H1 (cell line): ENCODE measurements at regions not wholly inside any gene's neighbourhood (a gene's known extent, or its start where the extent isn't known, plus 50 kb on each side); places are given as distances from the start of the nearest gene placed in this dataset.

Experiments used
- CTCF ChIA-PET: fragments of 300-600 bp; sonication (Branson Sonifier 250); formaldehyde crosslinking; loops from one replicate; lab custom pipeline; 2021; ENCODE audit not compliant: partially characterized antibody; lab: Charles Lee
- POLR2A ChIA-PET: fragments of 300-600 bp; sonication (Branson Sonifier 250); formaldehyde crosslinking; loops from one replicate; lab custom pipeline; 2021; ENCODE audit warnings: inconsistent platforms; ENCODE audit not compliant: partially characterized antibody; lab: Charles Lee
- DNase-seq, 2 experiments: peaks; one replicate each; pipeline versions ENCODE4 v3.0.0 to v3.0.0-alpha.2; 2010 to 2022; ENCODE audit warnings: low spot score in 2 of 2, low read depth in 1 of 2, mixed read lengths in 1 of 2
- FAIRE-seq: peaks from 2 replicates; lab custom pipeline; 2011; peaks lifted over from hg19 to GRCh38; lab: Jason Lieb, UNC
- H2AFZ ChIP-seq: 2 replicates; pipeline ENCODE4 v1.8.1; 2012; ENCODE audit warnings: low read length, inconsistent platforms
- H2AK5ac ChIP-seq: 2 replicates; pipeline ENCODE4 v1.6.1; 2013; ENCODE audit warnings: low read depth, low read length
- H2BK120ac ChIP-seq: replicated peaks from 2 replicates; pipeline ENCODE3; 2013; ENCODE audit warnings: low read depth, low read length, inconsistent platforms
- H2BK12ac ChIP-seq: 2 replicates; pipeline ENCODE4 v1.6.1; 2013; ENCODE audit warnings: low read depth, low read length
- H2BK15ac ChIP-seq: 2 replicates; pipeline ENCODE4 v1.6.1; 2013; ENCODE audit warnings: low read length
- H2BK20ac ChIP-seq: 2 replicates; pipeline ENCODE4 v1.6.1; 2013; ENCODE audit warnings: low read length
- H2BK5ac ChIP-seq: 2 replicates; pipeline ENCODE4 v1.6.1; 2013; ENCODE audit warnings: low read depth, low read length
- H3K14ac ChIP-seq: 2 replicates; pipeline ENCODE4 v1.6.1; 2013; ENCODE audit warnings: inconsistent platforms; ENCODE audit not compliant: insufficient read length
- H3K18ac ChIP-seq: 2 replicates; pipeline ENCODE4 v1.6.1; 2013; ENCODE audit warnings: low read length; ENCODE audit errors: extremely low read depth
- H3K23ac ChIP-seq: 2 replicates; pipeline ENCODE4 v1.6.1; 2013; ENCODE audit warnings: inconsistent platforms; ENCODE audit not compliant: insufficient read length
- H3K23me2 ChIP-seq: 2 replicates; pipeline ENCODE4 v1.6.1; 2013; ENCODE audit warnings: low read depth, low read length
- H3K27ac ChIP-seq: 2 replicates; pipeline ENCODE4 v1.6.1; 2011; ENCODE audit warnings: low read depth, low read length, inconsistent platforms
- H3K27me3 ChIP-seq, 4 experiments: replicated peaks in 1 of 4; 1 replicate in 1 of 4; 2 replicates in 3 of 4; pipeline versions ENCODE4 v1.6.1 to v1.8.1; 2011 to 2013; ENCODE audit warnings: low read length in 3 of 4, mild to moderate bottlenecking in 3 of 4, inconsistent platforms in 2 of 4, mixed read lengths in 2 of 4, moderate library complexity in 1 of 4; ENCODE audit not compliant: control insufficient read depth in 3 of 4, insufficient read depth in 3 of 4; ENCODE audit errors: extremely low read depth in 1 of 4
- H3K36me3 ChIP-seq, 4 experiments: 2 replicates each; pipeline versions ENCODE4 v1.6.1 to v1.8.1; 2011 to 2013; ENCODE audit warnings: mild to moderate bottlenecking in 4 of 4, low read length in 3 of 4, moderate library complexity in 2 of 4, control low read depth in 1 of 4, inconsistent platforms in 1 of 4; ENCODE audit not compliant: insufficient read depth in 4 of 4, control insufficient read depth in 2 of 4
- H3K4ac ChIP-seq: replicated peaks from 2 replicates; pipeline ENCODE3; 2013; ENCODE audit warnings: low read length, low read depth, mixed read lengths, inconsistent platforms; ENCODE audit not compliant: insufficient read length
- H3K4me1 ChIP-seq, 4 experiments: replicated peaks in 1 of 4; 1 replicate in 1 of 4; 2 replicates in 3 of 4; pipeline versions ENCODE4 v1.6.1 to v1.8.1; 2011 to 2013; ENCODE audit warnings: low read length in 3 of 4, inconsistent platforms in 2 of 4, mixed read lengths in 1 of 4; ENCODE audit not compliant: insufficient read depth in 4 of 4, control insufficient read depth in 3 of 4
- H3K4me2 ChIP-seq, 2 experiments: 2 replicates each; pipeline versions ENCODE4 v1.6.1 to v1.8.1; 2011 to 2013; ENCODE audit warnings: low read depth in 2 of 2, low read length in 2 of 2, control low read depth in 1 of 2, inconsistent platforms in 1 of 2, mild to moderate bottlenecking in 1 of 2; ENCODE audit not compliant: insufficient read depth in 1 of 2
- H3K4me3 ChIP-seq, 4 experiments: fragments of 200-600, 300-600 bp in 1 of 4; sonication (generic), shearing (Covaris generic), sonication (Bioruptor Twin) in 1 of 4; 2 replicates each; pipeline versions ENCODE4 v1.5.1 to v1.8.1; 2011 to 2016; ENCODE audit warnings: low read length in 4 of 4, low read depth in 3 of 4, control low read depth in 2 of 4, inconsistent platforms in 2 of 4, mild to moderate bottlenecking in 2 of 4, mixed read lengths in 1 of 4, moderate library complexity in 1 of 4; ENCODE audit not compliant: insufficient read depth in 2 of 4; ENCODE audit errors: extremely low read depth in 1 of 4
- H3K56ac ChIP-seq: replicated peaks from 2 replicates; pipeline ENCODE3; 2013; ENCODE audit warnings: low read depth, mild to moderate bottlenecking, mixed read lengths, low read length, inconsistent platforms; ENCODE audit not compliant: insufficient read length
- H3K79me1 ChIP-seq: 2 replicates; pipeline ENCODE4 v1.6.1; 2013; ENCODE audit warnings: low read depth, low read length, control low read depth
- H3K79me2 ChIP-seq, 2 experiments: 2 replicates each; pipeline versions ENCODE4 v1.6.1 to v1.8.1; 2012 to 2013; ENCODE audit warnings: low read length in 2 of 2, mild to moderate bottlenecking in 2 of 2, inconsistent platforms in 1 of 2; ENCODE audit not compliant: insufficient read depth in 2 of 2, control insufficient read depth in 1 of 2
- H3K9ac ChIP-seq, 4 experiments: replicated peaks in 1 of 4; 1 replicate in 1 of 4; 2 replicates in 3 of 4; pipeline versions ENCODE4 v1.6.1 to v1.8.1; 2011 to 2013; ENCODE audit warnings: low read depth in 3 of 4, low read length in 3 of 4, control low read depth in 2 of 4, mild to moderate bottlenecking in 2 of 4, moderate library complexity in 2 of 4, inconsistent platforms in 1 of 4; ENCODE audit errors: extremely low read depth in 1 of 4
- H3K9me3 ChIP-seq, 2 experiments: 2 replicates each; pipeline versions ENCODE4 v1.6.1 to v1.8.1; 2012 to 2013; ENCODE audit warnings: mild to moderate bottlenecking in 2 of 2, moderate library complexity in 2 of 2, control low read depth in 1 of 2, inconsistent platforms in 1 of 2, low read depth in 1 of 2, low read length in 1 of 2, mixed read lengths in 1 of 2; ENCODE audit not compliant: insufficient read depth in 2 of 2
- H4K20me1 ChIP-seq, 2 experiments: replicated peaks in 1 of 2; 2 replicates each; pipeline versions ENCODE3 to v1.8.1; 2011 to 2013; ENCODE audit warnings: inconsistent platforms in 2 of 2, low read length in 2 of 2, mild to moderate bottlenecking in 1 of 2; ENCODE audit not compliant: insufficient read depth in 2 of 2, control insufficient read depth in 1 of 2
- H4K5ac ChIP-seq: 2 replicates; pipeline ENCODE4 v1.6.1; 2013; ENCODE audit warnings: low read length, low read depth, mixed read lengths, inconsistent platforms; ENCODE audit not compliant: insufficient read length
- H4K8ac ChIP-seq: 2 replicates; pipeline ENCODE4 v1.8.0; 2013; ENCODE audit warnings: mild to moderate bottlenecking, moderate library complexity, low read length, inconsistent platforms; ENCODE audit not compliant: insufficient read depth; ENCODE audit errors: extremely low read depth
- H4K91ac ChIP-seq: replicated peaks from 2 replicates; pipeline ENCODE3; 2013; ENCODE audit warnings: low read length, mixed read lengths, inconsistent platforms; ENCODE audit not compliant: insufficient read length
- EGR1 ChIP-seq: IDR thresholded peaks from 2 replicates; pipeline ENCODE4 v1.6.1; 2011; ENCODE audit warnings: low read depth, low read length, borderline replicate concordance
- JUND ChIP-seq: IDR thresholded peaks from 2 replicates; pipeline ENCODE4 v1.6.1; 2011; ENCODE audit warnings: mild to moderate bottlenecking, improper control_type of control experiment, low read length
- POU5F1 ChIP-seq: IDR thresholded peaks from 2 replicates; pipeline ENCODE4 v1.6.1; 2011; ENCODE audit warnings: low read depth, mild to moderate bottlenecking, low read length, moderate library complexity
- RFX5 ChIP-seq: IDR thresholded peaks from 2 replicates; pipeline ENCODE4 v1.6.1; 2011; ENCODE audit warnings: low read depth, low read length, improper control_type of control experiment, borderline replicate concordance
- RXRA ChIP-seq: IDR thresholded peaks from 2 replicates; pipeline ENCODE4 v1.6.1; 2011; ENCODE audit warnings: low read depth, mild to moderate bottlenecking, low read length, moderate library complexity; ENCODE audit not compliant: insufficient read depth
- SIX5 ChIP-seq: IDR thresholded peaks from 2 replicates; pipeline ENCODE4 v1.6.1; 2011; ENCODE audit warnings: mild to moderate bottlenecking, low read depth, low read length
- SUZ12 ChIP-seq: fragments of 200-600 bp; sonication (generic); IDR thresholded peaks from 2 replicates; pipeline ENCODE4 v1.6.1; 2012; ENCODE audit warnings: mild to moderate bottlenecking, inconsistent platforms, low read length, moderate library complexity, mixed read lengths
- TEAD4 ChIP-seq: IDR thresholded peaks from 2 replicates; pipeline ENCODE4 v1.6.1; 2012; ENCODE audit warnings: low read depth, low read length, inconsistent platforms, mixed read lengths
- USF2 ChIP-seq: IDR thresholded peaks from 2 replicates; pipeline ENCODE4 v1.6.1; 2011; ENCODE audit warnings: low read length, improper control_type of control experiment
- YY1 ChIP-seq: IDR thresholded peaks from 2 replicates; pipeline ENCODE4 v1.6.1; 2011; ENCODE audit warnings: low read depth, mild to moderate bottlenecking, low read length
- WGBS, 2 experiments: shearing (Covaris generic) in 1 of 2; methylation state at CpG; one replicate each; pipeline versions ENCODE4 v1.1.6 to v1.1.7; 2013 to 2015; ENCODE audit warnings: low lambda C conversion rate in 2 of 2, mixed read lengths in 2 of 2, inconsistent platforms in 1 of 2, low coverage in 1 of 2, missing lambda C conversion rate in 1 of 2; ENCODE audit not compliant: insufficient replicate concordance in 2 of 2, insufficient coverage in 1 of 2, insufficient read length in 1 of 2; ENCODE audit errors: extremely low coverage in 1 of 2, missing lambda C conversion rate in 1 of 2; 5-methylcytosine and 5-hydroxymethylcytosine counted together

GRCh38 chr1:157315544-157315943, 177.3 kb upstream of the ETV3 start:
- H3K4me3 ChIP-seq, result no peak overlapping the region
- 100% methylated on average over 2 of the region's 2 CpGs; no CpG with 5 or more reads in 1 of the 2 experiments for WGBS, 2 experiments
- no peaks in the 10 kb centered on the region for H3K79me1 ChIP-seq
- H4K20me1 ChIP-seq, result no peaks in the 10 kb centered on the region
- no peak overlapping the region for H2BK12ac ChIP-seq
- H4K5ac ChIP-seq, result no peak overlapping the region
- H3K9ac ChIP-seq, result no peak overlapping the region
- H3K14ac ChIP-seq, result no peak overlapping the region
- no peak overlapping the region for H2BK120ac ChIP-seq
- H3K4me2 ChIP-seq, result no peak overlapping the region
- no peak overlapping the region for H2AK5ac ChIP-seq
- no peak overlapping the region for H2BK5ac ChIP-seq
- no peaks in the 10 kb centered on the region for H3K79me2 ChIP-seq
- H3K56ac ChIP-seq, result no peak overlapping the region
- H2AFZ ChIP-seq, result no peak overlapping the region
- no peak overlapping the region for H3K23ac ChIP-seq
- H3K4ac ChIP-seq, result no peak overlapping the region
- no peak overlapping the region for H2BK15ac ChIP-seq
- H3K18ac ChIP-seq, result no peak overlapping the region
- no peak overlapping the region for H4K91ac ChIP-seq
- ChIA-PET POLR2A (no interaction called here), CTCF (interaction anchor here (0.9 to 6.1 kb wide), 4 partner anchors 11 to 118 kb away, joined by 3 to 51 read pairs (median 3); no protein-coding TSS in a partner anchor)
- H3K23me2 ChIP-seq, result no peaks in the 10 kb centered on the region
- FAIRE-seq (no peak), DNase-seq (no peak)
- no peak overlapping the region for H3K27ac ChIP-seq
- no peaks in the 10 kb centered on the region for H3K27me3 ChIP-seq
- no peak overlapping the region for H4K8ac ChIP-seq
- no peak overlapping the region for H2BK20ac ChIP-seq
- H3K4me1 ChIP-seq, result peaks cover 0 to 3% (median under 1%) of the 10 kb centered on the region in 4 experiments; a peak in 1 of 7 replicates
- no peaks in the 10 kb centered on the region for H3K36me3 ChIP-seq
- H3K9me3 ChIP-seq, result no peaks in the 10 kb centered on the region; a peak in 2 of 4 replicates
- TF ChIP-seq USF2 (no peak), POU5F1 (no peak), TEAD4 (no peak), JUND (no peak), YY1 (no peak), EGR1 (no peak), SIX5 (no peak), RXRA (no peak), RFX5 (no peak), SUZ12 (no peak)
